ENCODE measurements at regions not wholly inside any gene's neighbourhood (a gene's known extent, or its start where the extent isn't known, plus 50 kb on each side); places are given as distances from the start of the nearest gene placed in this dataset.
"Not testable (repeated sequence)": the region's sequence is repeated elsewhere in the genome, so short reads cannot be mapped to it uniquely, and the experiment has no call there.

DNA sequence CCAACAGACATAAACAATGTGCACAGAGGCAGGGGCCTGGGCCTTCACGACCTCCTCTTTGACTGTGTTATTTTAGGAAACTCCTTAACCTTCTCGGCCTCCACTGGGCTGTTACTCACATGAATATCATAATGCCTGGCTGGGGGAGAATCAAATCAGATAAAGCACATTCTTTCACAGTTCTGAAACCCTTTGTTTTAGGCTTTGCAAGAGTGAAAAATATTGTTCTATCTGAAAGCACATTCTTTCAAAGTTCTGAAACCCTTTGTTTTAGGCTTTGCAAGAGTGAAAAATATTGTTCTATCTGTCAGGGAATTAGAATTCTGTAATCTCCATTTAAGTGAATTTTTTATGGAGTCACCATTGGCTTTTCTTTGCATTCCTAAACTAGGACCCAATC lies 50.7 kb upstream of the SYNDIG1 start:
- H3K9me3 ChIP-seq = peaks cover 5% of the 10 kb centered on the region
- no peak for DNase-seq
- no peak overlapping the region for H3K4me3 ChIP-seq
- intact Hi-C loops (cut with DNase I) = no loop called here
- H3K36me3 ChIP-seq = no peaks in the 10 kb centered on the region
- H3K4me1 ChIP-seq = no peaks in the 10 kb centered on the region
- H3K27me3 ChIP-seq (ENCODE audit: low read depth) = no peaks in the 10 kb centered on the region
- TF ChIP-seq, protein P1, sequence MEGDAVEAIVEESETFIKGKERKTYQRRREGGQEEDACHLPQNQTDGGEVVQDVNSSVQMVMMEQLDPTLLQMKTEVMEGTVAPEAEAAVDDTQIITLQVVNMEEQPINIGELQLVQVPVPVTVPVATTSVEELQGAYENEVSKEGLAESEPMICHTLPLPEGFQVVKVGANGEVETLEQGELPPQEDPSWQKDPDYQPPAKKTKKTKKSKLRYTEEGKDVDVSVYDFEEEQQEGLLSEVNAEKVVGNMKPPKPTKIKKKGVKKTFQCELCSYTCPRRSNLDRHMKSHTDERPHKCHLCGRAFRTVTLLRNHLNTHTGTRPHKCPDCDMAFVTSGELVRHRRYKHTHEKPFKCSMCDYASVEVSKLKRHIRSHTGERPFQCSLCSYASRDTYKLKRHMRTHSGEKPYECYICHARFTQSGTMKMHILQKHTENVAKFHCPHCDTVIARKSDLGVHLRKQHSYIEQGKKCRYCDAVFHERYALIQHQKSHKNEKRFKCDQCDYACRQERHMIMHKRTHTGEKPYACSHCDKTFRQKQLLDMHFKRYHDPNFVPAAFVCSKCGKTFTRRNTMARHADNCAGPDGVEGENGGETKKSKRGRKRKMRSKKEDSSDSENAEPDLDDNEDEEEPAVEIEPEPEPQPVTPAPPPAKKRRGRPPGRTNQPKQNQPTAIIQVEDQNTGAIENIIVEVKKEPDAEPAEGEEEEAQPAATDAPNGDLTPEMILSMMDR (IDR thresholded peaks at IDR 0.05) = no peak
- ATAC-seq = no peak
- H3K27ac ChIP-seq = no peak overlapping the region

DNA sequence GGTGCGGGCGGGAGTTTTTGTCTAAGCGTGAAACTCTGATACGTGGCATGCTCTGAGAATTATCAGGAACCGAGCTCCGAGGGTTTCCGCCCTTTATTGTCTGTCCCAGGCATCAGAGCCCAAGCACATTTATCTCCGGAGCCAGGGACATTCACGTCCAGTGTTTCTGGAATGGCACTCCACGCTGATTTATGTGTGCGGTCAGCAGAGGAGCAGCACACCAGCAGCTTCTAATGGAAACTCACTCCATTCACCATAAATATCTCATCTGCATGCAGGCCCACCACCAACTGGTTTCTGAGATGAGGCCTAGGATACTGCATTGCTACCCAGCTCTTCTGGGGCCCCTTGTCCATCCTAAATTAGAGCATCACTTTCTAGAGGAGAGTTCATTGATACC lies 51.9 kb upstream of the SYNDIG1 start:
- H3K4me3 ChIP-seq = no peak overlapping the region
- no peak overlapping the region for H3K27ac ChIP-seq
- intact Hi-C loops (cut with DNase I) = no loop called here
- H3K9me3 ChIP-seq = peaks cover 5% of the 10 kb centered on the region
- ATAC-seq (no peak), DNase-seq (no peak)
- H3K27me3 ChIP-seq (ENCODE audit: low read depth) = no peaks in the 10 kb centered on the region
- TF ChIP-seq, protein P1 (IDR thresholded peaks at IDR 0.05) = no peak
- H3K36me3 ChIP-seq = no peaks in the 10 kb centered on the region
- no peaks in the 10 kb centered on the region for H3K4me1 ChIP-seq

DNA sequence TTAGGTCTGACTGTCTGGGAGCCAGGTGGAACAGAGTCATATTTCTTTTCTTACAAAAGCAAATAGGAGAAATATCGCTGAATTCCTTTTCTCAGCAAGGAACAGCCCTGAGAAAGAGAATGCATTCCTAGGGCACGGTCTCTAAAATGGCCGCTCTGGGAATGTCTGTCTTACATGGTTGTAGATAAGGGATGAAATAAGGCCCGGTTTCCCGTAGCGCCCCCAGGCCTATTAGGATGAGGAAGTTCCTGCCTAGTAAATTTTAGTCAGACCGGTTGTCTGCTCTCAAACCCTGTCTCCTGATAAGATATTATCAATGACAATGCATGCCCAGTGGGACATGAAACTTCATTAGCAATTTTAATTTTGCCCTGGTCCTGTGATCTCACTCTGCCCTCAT lies 54.0 kb upstream of the SYNDIG1 start:
- H3K9me3 ChIP-seq; H3K27me3 ChIP-seq (ENCODE audit: low read depth); ATAC-seq; H3K4me3 ChIP-seq; H3K27ac ChIP-seq; intact Hi-C loops (cut with DNase I); H3K4me1 ChIP-seq; H3K36me3 ChIP-seq; DNase-seq: not testable (repeated sequence)

DNA sequence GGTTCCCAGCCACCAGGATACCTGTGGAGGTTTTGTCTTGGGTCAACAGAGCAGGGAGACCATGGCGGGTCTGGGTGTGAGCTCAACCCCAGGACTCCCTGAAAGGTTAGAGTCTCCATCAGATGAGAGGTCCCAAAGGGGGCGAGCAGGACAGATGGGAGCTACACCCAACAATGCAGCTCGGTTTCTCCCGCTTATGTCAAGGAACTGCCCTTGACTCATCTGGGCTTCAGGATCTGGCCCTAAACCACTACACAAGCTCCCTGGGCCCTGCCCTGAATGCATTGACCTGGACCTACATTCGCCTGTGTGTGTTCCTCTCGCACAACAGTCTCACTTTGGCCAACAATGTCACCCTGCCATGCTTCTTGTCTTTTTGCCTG lies 57.6 kb upstream of the SYNDIG1 start:
- TF ChIP-seq, protein P1 (IDR thresholded peaks at IDR 0.05) = no peak

DNA sequence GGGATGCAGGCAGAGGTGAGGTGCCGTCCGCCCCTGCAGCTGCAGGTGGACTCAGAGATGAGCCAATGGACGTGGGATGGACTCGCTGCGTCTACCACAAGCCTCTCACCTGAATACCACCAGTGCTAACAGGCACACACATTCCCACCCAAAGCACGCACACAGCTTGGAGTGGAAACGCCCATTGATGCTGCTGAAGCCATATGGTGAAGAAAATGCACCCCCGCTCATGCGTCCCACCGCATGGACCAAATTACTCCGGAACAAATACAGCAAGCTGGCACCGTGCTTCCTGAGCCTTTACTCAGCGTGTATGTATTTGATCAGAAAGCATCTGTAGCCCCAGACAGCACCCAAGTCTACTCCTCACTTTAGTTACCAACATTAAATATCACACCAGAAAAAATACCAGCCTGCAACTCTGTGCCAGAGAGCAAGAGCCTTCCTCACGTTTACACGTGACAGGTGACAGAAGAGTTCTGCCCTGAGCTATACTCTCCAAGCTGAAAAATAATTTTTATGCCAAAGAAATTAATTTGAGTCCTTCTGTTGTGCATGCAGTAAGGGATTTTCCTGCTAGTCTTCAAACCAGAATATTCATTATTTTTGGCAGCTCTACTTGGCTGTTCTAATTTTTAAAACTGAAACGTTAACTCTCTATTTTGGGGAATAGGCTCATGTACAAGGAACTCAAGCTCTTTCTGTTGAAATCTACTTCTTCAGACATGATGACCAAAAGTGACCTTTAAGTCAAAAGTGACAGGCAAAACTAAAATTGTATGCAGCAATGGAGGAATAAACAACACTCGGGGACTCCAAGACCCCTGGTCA lies 58.2 kb upstream of the SYNDIG1 start:
- Histone ChIP-seq H3K27ac (no peak overlapping the region), H3K4me1 (no peaks in the 10 kb centered on the region), H3K27me3 (ENCODE audit: low read depth) (no peaks in the 10 kb centered on the region), H3K9me3 (peaks cover 5% of the 10 kb centered on the region), H3K36me3 (no peaks in the 10 kb centered on the region), H3K4me3 (no peak overlapping the region)
- ATAC-seq = no peak
- intact Hi-C loops (cut with DNase I) = no loop called here
- no peak for DNase-seq
- TF ChIP-seq, protein P1 (IDR thresholded peaks at IDR 0.05) = no peak

More for the DNA sequence above, 57.6 kb upstream of the SYNDIG1 start:
- ATAC-seq (no peak), DNase-seq (no peak)
- H3K9me3 ChIP-seq = peaks cover 5% of the 10 kb centered on the region
- H3K27ac ChIP-seq = no peak overlapping the region
- H3K27me3 ChIP-seq (ENCODE audit: low read depth) = no peaks in the 10 kb centered on the region
- no peaks in the 10 kb centered on the region for H3K36me3 ChIP-seq
- no peak overlapping the region for H3K4me3 ChIP-seq
- no peaks in the 10 kb centered on the region for H3K4me1 ChIP-seq
- intact Hi-C loops (cut with DNase I) = no loop called here

DNA sequence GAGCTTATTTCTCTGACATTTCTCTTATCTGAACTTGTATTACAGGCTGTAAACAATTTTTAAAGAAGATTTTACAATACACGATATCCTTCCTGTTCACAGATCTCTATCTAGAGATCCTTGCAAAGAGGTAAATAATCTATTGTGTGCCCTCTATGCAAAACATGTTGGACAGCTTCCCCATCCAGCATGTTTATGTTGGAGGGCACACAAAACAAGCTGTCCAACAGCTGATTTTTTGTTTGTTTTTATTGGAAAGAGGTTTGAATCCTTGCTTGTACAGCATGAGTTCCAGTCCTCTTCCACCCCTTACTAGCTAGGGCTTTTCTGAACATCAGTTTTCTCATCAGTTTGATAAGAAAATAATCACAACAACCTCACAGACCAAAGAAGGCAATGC lies 62.3 kb upstream of the SYNDIG1 start:
- Histone ChIP-seq H3K4me3 (no peak overlapping the region), H3K4me1 (no peaks in the 10 kb centered on the region), H3K36me3 (no peaks in the 10 kb centered on the region), H3K27me3 (ENCODE audit: low read depth) (no peaks in the 10 kb centered on the region), H3K27ac (no peak overlapping the region), H3K9me3 (no peaks in the 10 kb centered on the region)
- TF ChIP-seq, protein P1 (IDR thresholded peaks at IDR 0.05) = no peak
- intact Hi-C loops (cut with DNase I) = no loop called here
- no peak for ATAC-seq
- DNase-seq = no peak
